Heart left ventricle (tissue), 16 donors: ENCODE measurements at regions not wholly inside any gene's neighbourhood (a gene's known extent, or its start where the extent isn't known, plus 50 kb on each side); places are given as distances from the start of the nearest gene placed in this dataset.
"Not testable (repeated sequence)": the region's sequence is repeated elsewhere in the genome, so short reads cannot be mapped to it uniquely, and the experiment has no call there.

Source experiments
- ATAC-seq, 4 donors: fragments of 200-7000 bp; cut with Tn5 transposase; one replicate each; pipeline ENCODE4 v1.9.1; 2020 to 2022; ENCODE audit warnings: moderate library complexity in 4 of 4, mild to moderate bottlenecking in 3 of 4, moderate number of reproducible peaks in 1 of 4
- DNase-seq, 5 donors: peaks; one replicate each; pipeline ENCODE4 v3.0.0-alpha.2; 2020
- H3K27ac ChIP-seq, 12 donors: fragments of 200-600 bp; sonication (generic) in 4 of 12; one replicate each; pipeline versions ENCODE4 v1.5.0 to v1.8.0; 2016 to 2022; ENCODE audit warnings: mild to moderate bottlenecking in 2 of 12
- H3K27me3 ChIP-seq, 9 donors: fragments of 200-600 bp; sonication (generic) in 2 of 9; one replicate each; pipeline versions ENCODE4 v1.5.1 to v1.8.0; 2016 to 2022; ENCODE audit warnings: mild to moderate bottlenecking in 3 of 9
- H3K36me3 ChIP-seq, 9 donors: fragments of 200-600 bp; sonication (generic) in 2 of 9; one replicate each; pipeline versions ENCODE4 v1.5.0 to v1.8.0; 2018 to 2022; ENCODE audit warnings: mild to moderate bottlenecking in 2 of 9
- H3K4me1 ChIP-seq, 12 donors: fragments of 200-600 bp; sonication (generic) in 4 of 12; one replicate each; pipeline versions ENCODE4 v1.5.0 to v1.8.0; 2016 to 2022; ENCODE audit warnings: mild to moderate bottlenecking in 3 of 12
- H3K4me3 ChIP-seq, 12 donors: fragments of 200-600 bp; sonication (generic) in 4 of 12; one replicate each; pipeline versions ENCODE4 v1.5.0 to v1.8.0; 2017 to 2022; ENCODE audit warnings: mild to moderate bottlenecking in 9 of 12, moderate library complexity in 4 of 12
- H3K9me3 ChIP-seq, 12 donors: fragments of 200-600 bp; sonication (generic) in 4 of 12; one replicate each; pipeline versions ENCODE4 v1.5.0 to v1.8.0; 2016 to 2022; ENCODE audit warnings: mild to moderate bottlenecking in 1 of 12
- CTCF ChIP-seq, 12 donors: fragments of 200-600 bp; sonication (generic) in 4 of 12; IDR thresholded peaks; one replicate each; pipeline versions ENCODE4 v1.5.0 to v1.8.0; 2018 to 2022; ENCODE audit warnings: antibody characterized with exemption in 12 of 12, mild to moderate bottlenecking in 5 of 12
- POLR2A ChIP-seq, 2 donors: fragments of 450-650 bp; IDR thresholded peaks; one replicate each; pipeline ENCODE4 v1.6.1; 2017; ENCODE audit warnings: antibody characterized with exemption in 2 of 2, mild to moderate bottlenecking in 2 of 2, moderate library complexity in 2 of 2
- WGBS, 4 donors: extraction: QIAGEN DNeasy Blood & Tissue Kit in 2 of 4; methylation state at CpG; one replicate each; pipeline versions ENCODE4 v1.1.5 to v1.1.7; 2013 to 2018; 5-methylcytosine and 5-hydroxymethylcytosine counted together
- intact Hi-C, 10 donors: fragments of 100-400 bp; cut with DNase I; formaldehyde crosslinking; loops; one replicate each; pipeline versions ENCODE4 v1.11.1 to v1.14.2; 2022
- donor health status: ischemic (EF 13 %, LVEDD 7.1; RV severe dilation, severe dysfunction).
- donor health status: healthy with polysubstance abuse.
- donor health status: DM: no; HTN: yes; CAD: no.
- donor health status: DM: no; HTN: no; CAD: no.
- donor health status: ischemic (EF 25% LVEDD 6.9; RV normal size, moderate dysfunction).
- donor health status: ischemic (EF 25% LVEDD 5.7; RV mildly dilated, moderate dysfunction).
- donor health status: healthy.
- donor health status: DM: yes; HTN: yes; CAD: no.
- donor health status: ischemic (EF 35%, LVEDD 5.7; RV mildly dilated, moderate dysfunction).
- donor health status: nonischemic (EF 11% LVEDD 7.7; RV severe dilation, severe dysfunction).
- donor health status: DM: yes; HTN: yes; CAD: no.
- donor health status: PGD.
- donor health status: ischemic (EF 29% LVEDD 5.4; RV normal size, mild dysfunction).
- donor health status: nonischemic (EF 23%, LVEDD 6.1; RV moderate dilation, normal function).

DNA sequence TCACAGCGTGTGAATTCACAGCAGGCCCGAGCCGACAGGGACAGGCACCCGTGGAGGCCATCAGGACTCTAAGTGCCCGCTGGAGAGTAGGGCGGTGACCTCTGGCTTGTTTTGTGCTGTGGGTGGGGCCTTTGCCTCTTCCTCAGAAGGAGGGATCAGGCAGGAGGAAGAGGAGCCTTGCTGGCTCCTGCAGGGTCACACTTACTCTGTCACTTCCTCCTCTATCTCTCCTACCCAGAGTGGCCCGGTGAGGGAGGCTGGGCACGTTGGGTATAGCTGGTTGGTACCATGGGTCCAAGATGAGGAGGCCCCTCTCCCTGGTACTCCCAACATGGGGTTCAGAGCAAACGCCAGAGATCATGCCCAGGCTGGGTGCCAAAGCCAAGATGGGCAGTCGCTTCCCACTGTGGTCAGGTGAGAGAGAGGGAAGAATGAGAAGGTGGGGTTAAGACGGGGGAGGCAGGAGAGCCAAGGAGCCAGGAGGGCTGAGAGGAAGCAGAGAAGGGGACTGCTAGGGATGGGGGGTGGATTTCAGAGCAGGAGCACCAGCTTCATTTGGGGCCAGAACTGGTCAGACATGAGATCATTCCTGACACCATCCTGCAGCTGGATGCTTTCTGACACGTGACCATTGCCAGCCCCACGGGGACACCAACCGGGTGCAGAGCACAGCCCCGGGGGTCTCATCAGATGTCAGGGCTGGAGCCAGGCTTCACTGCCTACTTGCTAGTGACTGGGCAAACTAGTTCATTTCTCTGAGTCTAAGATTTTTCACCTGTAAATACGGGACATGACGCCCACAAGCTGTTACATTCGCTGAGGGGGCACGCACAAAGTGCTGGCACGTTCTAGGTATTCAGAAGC, 54.8 kb upstream of the CACUL1 start:
- 69 to 76% (median 73%) methylated on average over 18 to 20 of the region's 20 CpGs for WGBS, 4 donors
- Histone ChIP-seq H3K9me3 (no peaks in the 10 kb centered on the region), H3K27ac (no peak overlapping the region), H3K27me3 (no peaks in the 10 kb centered on the region), H3K4me3 (no peak overlapping the region), H3K36me3 (no peaks in the 10 kb centered on the region), H3K4me1 (no peaks in the 10 kb centered on the region)
- TF ChIP-seq CTCF (IDR thresholded peaks at IDR 0.05) (no peak), POLR2A (IDR thresholded peaks at IDR 0.05) (no peak)
- peak in 1 of 4 donors; percentile 40 for ATAC-seq
- DNase-seq, result no peak
- intact Hi-C loops, result loop anchor here in 2 of 10 donors (10.0 kb wide), 2 partner anchors 235 to 245 kb away; no protein-coding TSS in a partner anchor

- no peaks in the 10 kb centered on the region for H3K36me3 ChIP-seq
- H3K27ac ChIP-seq, result no peak overlapping the region
- TF ChIP-seq CTCF (IDR thresholded peaks at IDR 0.05) (no peak), POLR2A (IDR thresholded peaks at IDR 0.05) (no peak)
- no peaks in the 10 kb centered on the region for H3K4me1 ChIP-seq
- H3K27me3 ChIP-seq, result no peaks in the 10 kb centered on the region
- no peaks in the 10 kb centered on the region for H3K9me3 ChIP-seq
- 52 to 64% (median 59%) methylated on average over 3 to 5 of the region's 5 CpGs for WGBS, 4 donors
- intact Hi-C loops, result no loop called here
- ATAC-seq (no peak), DNase-seq (no peak)
- H3K4me3 ChIP-seq, result no peak overlapping the region
Measured at GRCh38 chr10:118810796-118811505, 56.2 kb upstream of the CACUL1 start.

DNA sequence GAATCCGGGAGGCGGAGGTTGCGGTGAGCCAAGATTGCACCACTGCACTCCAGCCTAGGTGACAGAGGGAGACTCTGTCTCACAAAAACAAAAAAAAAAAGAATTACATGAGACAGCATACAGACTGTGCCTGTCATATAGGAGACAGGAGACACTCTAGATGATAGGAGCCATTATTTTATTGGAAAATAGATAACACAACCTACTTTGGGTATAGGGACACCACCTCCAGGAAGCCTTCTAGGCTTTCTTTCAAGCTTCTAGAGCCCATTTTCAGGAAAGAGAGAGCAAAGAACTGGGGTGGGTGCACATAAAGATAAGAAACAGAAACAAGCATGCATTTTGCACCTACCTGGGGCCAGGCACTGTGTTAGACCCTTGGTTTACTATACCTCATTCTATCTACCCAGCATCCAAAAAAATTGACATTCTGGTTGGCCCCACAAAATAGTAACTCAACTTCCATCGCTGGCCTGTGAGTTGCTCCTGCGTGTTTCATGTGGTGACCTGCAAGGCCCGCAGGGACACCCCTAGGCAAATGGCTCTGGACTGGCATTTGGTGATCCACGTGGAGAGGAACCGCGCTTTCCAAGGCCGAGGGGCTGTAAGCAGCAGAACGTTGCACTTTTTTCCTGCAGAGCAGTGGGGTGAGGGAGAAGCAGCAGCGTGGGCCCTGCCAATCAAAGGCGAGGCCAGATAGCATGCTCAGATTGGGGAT, 57.1 kb upstream of the CACUL1 start:
- ATAC-seq, result no peak
- Histone ChIP-seq H3K4me1 (no peaks in the 10 kb centered on the region), H3K4me3 (no peak overlapping the region), H3K27ac (no peak overlapping the region), H3K36me3 (no peaks in the 10 kb centered on the region), H3K27me3 (no peaks in the 10 kb centered on the region), H3K9me3 (no peaks in the 10 kb centered on the region)
- no peak for DNase-seq
- TF ChIP-seq CTCF (IDR thresholded peaks at IDR 0.05) (no peak), POLR2A (IDR thresholded peaks at IDR 0.05) (no peak)
- WGBS, 4 donors, result 62 to 71% (median 68%) methylated on average over 13 of the region's 13 CpGs
- intact Hi-C loops, result no loop called here

DNA sequence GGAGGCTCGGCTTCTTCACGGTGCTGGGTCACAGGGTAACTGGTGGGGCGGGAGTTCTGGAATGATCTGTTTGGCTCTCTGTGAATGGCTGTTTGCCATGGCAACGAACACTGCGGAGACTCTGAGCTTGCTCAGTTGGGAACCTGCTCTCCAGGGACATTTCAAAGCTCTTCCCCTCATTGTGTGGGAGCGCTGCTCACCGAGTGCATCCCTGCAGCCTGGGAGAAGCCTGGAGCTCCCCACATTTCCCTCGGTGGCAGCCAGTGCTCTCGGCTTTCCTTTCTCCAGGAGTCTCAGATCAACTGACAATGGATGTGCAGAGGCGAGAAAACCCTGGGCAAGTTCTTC, 57.6 kb upstream of the CACUL1 start:
- no peak for TF ChIP-seq POLR2A (IDR thresholded peaks at IDR 0.05)
- no peak for TF ChIP-seq CTCF (IDR thresholded peaks at IDR 0.05)
- H3K4me3 ChIP-seq, result no peak overlapping the region
- H3K9me3 ChIP-seq, result no peaks in the 10 kb centered on the region
- ATAC-seq, result no peak
- DNase-seq, result no peak
- H3K27ac ChIP-seq, result no peak overlapping the region
- H3K4me1 ChIP-seq, result no peaks in the 10 kb centered on the region
- H3K27me3 ChIP-seq, result no peaks in the 10 kb centered on the region
- WGBS, 4 donors, result 32 to 38% (median 35%) methylated on average over 10 of the region's 10 CpGs
- intact Hi-C loops, result no loop called here
- H3K36me3 ChIP-seq, result no peaks in the 10 kb centered on the region

- DNase-seq, intact Hi-C loops, H3K27ac ChIP-seq, H3K4me1 ChIP-seq, ATAC-seq, H3K9me3 ChIP-seq, H3K4me3 ChIP-seq, H3K36me3 ChIP-seq, H3K27me3 ChIP-seq: not testable (repeated sequence)
- WGBS, 4 donors, result 84 to 94% (median 91%) methylated on average over 13 of the region's 13 CpGs
Measured at GRCh38 chr10:118813001-118813400, 58.2 kb upstream of the CACUL1 start.
